GM18519 (cell line): ENCODE measurements at regions not wholly inside any gene's neighbourhood (a gene's known extent, or its start where the extent isn't known, plus 50 kb on each side); places are given as distances from the start of the nearest gene placed in this dataset.

ENCODE experiments used
- ATAC-seq: cut with Tn5 transposase; IDR thresholded peaks from one replicate; pipeline ENCODE4 v1.9.1; 2021; ENCODE audit warnings: mild to moderate bottlenecking, moderate library complexity; ENCODE audit not compliant: unreplicated experiment, low FRiP score

- peak; percentile 50 for ATAC-seq
Measured at GRCh38 chr5:115379622-115380344, 83.3 kb upstream of the CCDC112 start.

GRCh38 chr5:115378754-115379153 is 82.3 kb upstream of the CCDC112 start:
- no peak for ATAC-seq

- peak; percentile 71 for ATAC-seq
Measured at GRCh38 chr5:115377468-115378217, 81.2 kb upstream of the CCDC112 start.

GRCh38 chr5:115375893-115376292 is 79.4 kb upstream of the CCDC112 start:
- ATAC-seq, result no peak

GRCh38 chr5:115374057-115374775 is 77.8 kb upstream of the CCDC112 start:
- no peak for ATAC-seq

GRCh38 chr5:115372146-115372545 is 75.7 kb upstream of the CCDC112 start:
- no peak for ATAC-seq

- ATAC-seq, result no peak
Measured at GRCh38 chr5:115369430-115370144, 73.1 kb upstream of the CCDC112 start.

- ATAC-seq, result no peak
Measured at GRCh38 chr5:115366223-115366622, 69.8 kb upstream of the CCDC112 start.

- no peak for ATAC-seq
Measured at GRCh38 chr5:115363879-115364278, 67.4 kb upstream of the CCDC112 start.

GRCh38 chr5:115360046-115360685 is 63.7 kb upstream of the CCDC112 start:
- ATAC-seq, result no peak

GRCh38 chr5:115355767-115356381 is 59.4 kb upstream of the CCDC112 start:
- ATAC-seq, result no peak

- no peak for ATAC-seq
Measured at GRCh38 chr5:115355095-115355494, 58.6 kb upstream of the CCDC112 start.

- ATAC-seq, result no peak
Measured at GRCh38 chr5:115354246-115354645, 57.8 kb upstream of the CCDC112 start.

- ATAC-seq, result no peak
Measured at GRCh38 chr5:115352571-115352970, 56.1 kb upstream of the CCDC112 start.

GRCh38 chr5:115351356-115352195 is 55.1 kb upstream of the CCDC112 start:
- ATAC-seq, result no peak

- no peak for ATAC-seq
Measured at GRCh38 chr5:115350894-115351293, 54.4 kb upstream of the CCDC112 start.

- no peak for ATAC-seq
Measured at GRCh38 chr5:115349001-115349817, 52.8 kb upstream of the CCDC112 start.

GRCh38 chr5:115348175-115348574 is 51.7 kb upstream of the CCDC112 start:
- no peak for ATAC-seq
